ENCODE measurements at regions not wholly inside any gene's neighbourhood (a gene's known extent, or its start where the extent isn't known, plus 50 kb on each side); places are given as distances from the start of the nearest gene placed in this dataset.

- no peak for TF ChIP-seq ELF4 (IDR thresholded peaks at IDR 0.05)
- TF ChIP-seq ZNF384 (IDR thresholded peaks at IDR 0.05) = no peak
- no peak for TF ChIP-seq TARDBP (IDR thresholded peaks at IDR 0.05)
- TF ChIP-seq LEF1 (IDR thresholded peaks at IDR 0.05; ENCODE audit: borderline replicate concordance) = no peak
- no peak for TF ChIP-seq HDGF (IDR thresholded peaks at IDR 0.05; ENCODE audit: borderline replicate concordance)
- no peak for TF ChIP-seq L3MBTL2 (conservative IDR thresholded peaks at IDR 0.05)
- TF ChIP-seq BHLHE40 (IDR thresholded peaks at IDR 0.05; ENCODE audit: borderline replicate concordance) = no peak
- TF ChIP-seq CTBP1 (IDR thresholded peaks at IDR 0.05; ENCODE audit: borderline replicate concordance) = no peak
- TF ChIP-seq PKNOX1 (IDR thresholded peaks at IDR 0.05) = no peak
- TF ChIP-seq SP1 (IDR thresholded peaks at IDR 0.05) = no peak
- ChIA-PET CTCF (no interaction called here), POLR2A (no interaction called here)
- DNase-seq (ENCODE audit: extremely low spot score) = no peak
These were observed 79.5 kb upstream of the PCSK6 start for GRCh38 chr15:101568821-101569555.

GRCh38 chr15:101568309-101568708 is 78.8 kb upstream of the PCSK6 start:
- POLR2A ChIA-PET = no interaction called here
- CTCF ChIA-PET = interaction anchor here (1.2 kb wide), 1 partner anchor 19 kb away, joined by 3 read pairs; no protein-coding TSS in a partner anchor
- no peak for DNase-seq (ENCODE audit: extremely low spot score)
- TF ChIP-seq ZNF384 (IDR thresholded peaks at IDR 0.05) (no peak), FOXA1 (IDR thresholded peaks at IDR 0.05) (no peak), L3MBTL2 (conservative IDR thresholded peaks at IDR 0.05) (no peak), LEF1 (IDR thresholded peaks at IDR 0.05; ENCODE audit: borderline replicate concordance) (no peak), PKNOX1 (IDR thresholded peaks at IDR 0.05) (no peak), CTBP1 (IDR thresholded peaks at IDR 0.05; ENCODE audit: borderline replicate concordance) (no peak), ELF4 (IDR thresholded peaks at IDR 0.05) (no peak), BHLHE40 (IDR thresholded peaks at IDR 0.05; ENCODE audit: borderline replicate concordance) (no peak), NFRKB (IDR thresholded peaks at IDR 0.05) (no peak), FOXK2 (IDR thresholded peaks at IDR 0.05) (no peak), SUZ12 (IDR thresholded peaks at IDR 0.05) (no peak), SP1 (IDR thresholded peaks at IDR 0.05) (no peak), HDGF (IDR thresholded peaks at IDR 0.05; ENCODE audit: borderline replicate concordance) (no peak)

GRCh38 chr15:101566748-101567488 is 77.4 kb upstream of the PCSK6 start:
- no peak for TF ChIP-seq SUZ12 (IDR thresholded peaks at IDR 0.05)
- TF ChIP-seq FOXA1 (IDR thresholded peaks at IDR 0.05) = no peak
- no peak for TF ChIP-seq L3MBTL2 (conservative IDR thresholded peaks at IDR 0.05)
- TF ChIP-seq HDGF (IDR thresholded peaks at IDR 0.05; ENCODE audit: borderline replicate concordance) = no peak
- no peak for TF ChIP-seq NFRKB (IDR thresholded peaks at IDR 0.05)
- no peak for TF ChIP-seq TARDBP (IDR thresholded peaks at IDR 0.05)
- TF ChIP-seq FOXK2 (IDR thresholded peaks at IDR 0.05) = no peak
- no peak for TF ChIP-seq ELF4 (IDR thresholded peaks at IDR 0.05)
- TF ChIP-seq FOXM1 (IDR thresholded peaks at IDR 0.05; ENCODE audit: borderline replicate concordance) = no peak
- no peak for DNase-seq (ENCODE audit: extremely low spot score)
- POLR2A ChIA-PET = interaction anchor here (1.3 kb wide), 1 partner anchor 12 kb away, joined by 3 read pairs; no protein-coding TSS in a partner anchor
- CTCF ChIA-PET = interaction anchor here (0.7 to 1.3 kb wide), 4 partner anchors 8 to 64 kb away, joined by 3 read pairs; no protein-coding TSS in a partner anchor

GRCh38 chr15:101565377-101565776 is 75.9 kb upstream of the PCSK6 start:
- ChIA-PET CTCF (no interaction called here), POLR2A (no interaction called here)
- TF ChIP-seq ARNT (IDR thresholded peaks at IDR 0.05) (no peak), ZNF384 (IDR thresholded peaks at IDR 0.05) (no peak), NFRKB (IDR thresholded peaks at IDR 0.05) (no peak), L3MBTL2 (conservative IDR thresholded peaks at IDR 0.05) (no peak), ELF4 (IDR thresholded peaks at IDR 0.05) (no peak)
- no peak for DNase-seq (ENCODE audit: extremely low spot score)

- ChIA-PET CTCF (no interaction called here), POLR2A (no interaction called here)
- DNase-seq (ENCODE audit: extremely low spot score) = no peak
These were observed 73.8 kb upstream of the PCSK6 start for GRCh38 chr15:101563176-101563796.

More at GRCh38 chr15:101563176-101563796, 73.8 kb upstream of the PCSK6 start:
- TF ChIP-seq CTBP1 (IDR thresholded peaks at IDR 0.05; ENCODE audit: borderline replicate concordance) (no peak), PKNOX1 (IDR thresholded peaks at IDR 0.05) (no peak), SP1 (IDR thresholded peaks at IDR 0.05) (no peak), BHLHE40 (IDR thresholded peaks at IDR 0.05; ENCODE audit: borderline replicate concordance) (no peak), ELF4 (IDR thresholded peaks at IDR 0.05) (no peak), L3MBTL2 (conservative IDR thresholded peaks at IDR 0.05) (no peak)
